Motor neuron (in vitro differentiated cells): ENCODE measurements at regions not wholly inside any gene's neighbourhood (a gene's known extent, or its start where the extent isn't known, plus 50 kb on each side); places are given as distances from the start of the nearest gene placed in this dataset.

Experiments used
- ATAC-seq, 8 experiments: fragments of 200-7000 bp; cut with Tn5 transposase; replicated peaks in 6 of 8; 2 replicates each; pipeline ENCODE4 v1.8.0; 2021; ENCODE audit warnings: mild to moderate bottlenecking in 8 of 8, moderate library complexity in 8 of 8
- H3K27ac ChIP-seq, 2 donors: fragments of 250-450 bp; sonication (Bioruptor Pico); 2 replicates each; pipeline ENCODE4 v1.9.0; 2021; ENCODE audit warnings: antibody characterized with exemption in 2 of 2, mild to moderate bottlenecking in 2 of 2, moderate library complexity in 1 of 2
- H3K4me1 ChIP-seq, 2 donors: fragments of 250-450 bp; sonication (Bioruptor Pico); replicated peaks in 1 of 2; 2 replicates each; pipeline ENCODE4 v1.6.1; 2021; ENCODE audit warnings: antibody characterized with exemption in 2 of 2, mild to moderate bottlenecking in 2 of 2, moderate library complexity in 1 of 2
- H3K4me3 ChIP-seq, 5 donors: fragments of 250-450 bp; sonication (Bioruptor Pico); 2 replicates each; pipeline ENCODE4 v1.9.0; 2021; ENCODE audit warnings: antibody characterized with exemption in 5 of 5, mild to moderate bottlenecking in 5 of 5, moderate library complexity in 4 of 5
- WGBS, 10 experiments: fragments of 450-650 bp; shearing (Covaris generic); methylation state at CpG; one replicate each; pipeline ENCODE4 v1.0.0; 2022; 5-methylcytosine and 5-hydroxymethylcytosine counted together
- in situ Hi-C, 9 experiments: fragments of 400-800 bp; cut with MboI; loops; one replicate each; pipeline ENCODE4 v1.15.0; 2021; ENCODE audit warnings: low sequenced_read_pairs in 9 of 9, low pct_unique_long_range_greater_than_20kb in 2 of 9; ENCODE audit not compliant: unreplicated experiment in 9 of 9

GRCh38 chr9:684941-685340, 156.6 kb upstream of the DMRT1 start:
- in situ Hi-C loops, result no loop called here
- H3K4me1 ChIP-seq, result peaks cover 8 to 9% of the 10 kb centered on the region in 2 donors
- no peak overlapping the region for H3K27ac ChIP-seq
- peak in 3 of 8 experiments; percentile 17 to 35 (median 26) for ATAC-seq
- 0 to 96% (median 68%) methylated on average over 2 to 4 of the region's 4 CpGs; no CpG with 5 or more reads in 1 of the 10 experiments for WGBS, 10 experiments
- no peak overlapping the region for H3K4me3 ChIP-seq

- ATAC-seq, result peak in 2 of 8 experiments; percentile 75 to 85
- no peak overlapping the region for H3K4me3 ChIP-seq
- no peak overlapping the region for H3K27ac ChIP-seq
- 0 to 100% (median 81%) methylated on average over 1 to 6 of the region's 7 CpGs; no CpG with 5 or more reads in 1 of the 10 experiments for WGBS, 10 experiments
- peaks cover 8 to 9% of the 10 kb centered on the region in 2 donors for H3K4me1 ChIP-seq
- in situ Hi-C loops, result no loop called here
Measured at GRCh38 chr9:686321-686813, 155.1 kb upstream of the DMRT1 start.

- WGBS, 10 experiments, result 74 to 100% (median 95%) methylated on average over 1 to 4 of the region's 4 CpGs
- H3K27ac ChIP-seq, result no peak overlapping the region
- H3K4me1 ChIP-seq, result peaks cover 8 to 9% of the 10 kb centered on the region in 2 donors
- ATAC-seq, result no peak
- no peak overlapping the region for H3K4me3 ChIP-seq
- in situ Hi-C loops, result no loop called here
Measured at GRCh38 chr9:687034-687785, 154.3 kb upstream of the DMRT1 start.

GRCh38 chr9:687994-688393, 153.5 kb upstream of the DMRT1 start:
- in situ Hi-C loops, result no loop called here
- no peak for ATAC-seq
- Histone ChIP-seq H3K4me1 (peaks cover 9 to 10% of the 10 kb centered on the region in 2 donors), H3K4me3 (no peak overlapping the region), H3K27ac (no peak overlapping the region)
- 93 to 100% (median 98%) methylated on average over 1 to 4 of the region's 4 CpGs; no CpG with 5 or more reads in 4 of the 10 experiments for WGBS, 10 experiments

- in situ Hi-C loops, result no loop called here
- 60 to 100% (median 87%) methylated on average over 1 to 3 of the region's 3 CpGs; no CpG with 5 or more reads in 4 of the 10 experiments for WGBS, 10 experiments
- no peak for ATAC-seq
- Histone ChIP-seq H3K4me3 (no peak overlapping the region), H3K27ac (no peak overlapping the region), H3K4me1 (peaks cover 14 to 15% of the 10 kb centered on the region in 2 donors)
Measured at GRCh38 chr9:690517-691111, 150.9 kb upstream of the DMRT1 start.

- no peak for ATAC-seq
- 0 to 92% (median 70%) methylated on average over 1 to 3 of the region's 3 CpGs; no CpG with 5 or more reads in 1 of the 10 experiments for WGBS, 10 experiments
- no peak overlapping the region for H3K4me3 ChIP-seq
- H3K4me1 ChIP-seq, result peaks cover 14 to 15% of the 10 kb centered on the region in 2 donors
- in situ Hi-C loops, result no loop called here
- no peak overlapping the region for H3K27ac ChIP-seq
Measured at GRCh38 chr9:691825-692400, 149.6 kb upstream of the DMRT1 start.

GRCh38 chr9:692636-693129, 148.8 kb upstream of the DMRT1 start:
- Histone ChIP-seq H3K27ac (no peak overlapping the region), H3K4me1 (peaks cover 14 to 15% of the 10 kb centered on the region in 2 donors), H3K4me3 (no peak overlapping the region)
- no peak for ATAC-seq
- WGBS, 10 experiments, result 29 to 100% (median 86%) methylated on average over 2 to 4 of the region's 4 CpGs; no CpG with 5 or more reads in 1 of the 10 experiments
- in situ Hi-C loops, result no loop called here

- peak; percentile 59 to 85 (median 74) for ATAC-seq
- WGBS, 10 experiments, result 0 to 33% (median 13%) methylated on average over 1 to 6 of the region's 6 CpGs; no CpG with 5 or more reads in 1 of the 10 experiments
- Histone ChIP-seq H3K27ac (peak overlapping the region in 1 of 2 donors; percentile 20), H3K4me3 (peak overlapping the region in 1 of 5 donors; percentile 3), H3K4me1 (peaks cover 14 to 15% of the 10 kb centered on the region in 2 donors)
- in situ Hi-C loops, result no loop called here
Measured at GRCh38 chr9:693201-694091, 148.1 kb upstream of the DMRT1 start.

- H3K27ac ChIP-seq, result no peak overlapping the region
- in situ Hi-C loops, result no loop called here
- no peak overlapping the region for H3K4me3 ChIP-seq
- peaks cover 14 to 15% of the 10 kb centered on the region in 2 donors for H3K4me1 ChIP-seq
- no peak for ATAC-seq
- WGBS, 10 experiments, result 0 to 100% (median 80%) methylated on average over 1 of the region's 1 CpG; no CpG with 5 or more reads in 1 of the 10 experiments
Measured at GRCh38 chr9:694092-694402, 147.4 kb upstream of the DMRT1 start.

- WGBS, 10 experiments, result 0 to 100% (median 67%) methylated on average over 1 to 7 of the region's 8 CpGs; no CpG with 5 or more reads in 3 of the 10 experiments
- no peak overlapping the region for H3K27ac ChIP-seq
Measured at GRCh38 chr9:694403-695154, 146.9 kb upstream of the DMRT1 start.

GRCh38 chr9:695252-695651, 146.2 kb upstream of the DMRT1 start:
- ATAC-seq, result no peak

More at GRCh38 chr9:694403-695154, 146.9 kb upstream of the DMRT1 start:
- in situ Hi-C loops, result no loop called here
- Histone ChIP-seq H3K4me3 (no peak overlapping the region), H3K4me1 (peaks cover 14 to 15% of the 10 kb centered on the region in 2 donors)
- peak in 5 of 8 experiments; percentile 10 to 40 (median 27) for ATAC-seq

More at GRCh38 chr9:695252-695651, 146.2 kb upstream of the DMRT1 start:
- WGBS, 10 experiments, result 63 to 100% (median 90%) methylated on average over 1 to 3 of the region's 4 CpGs; no CpG with 5 or more reads in 4 of the 10 experiments
- in situ Hi-C loops, result no loop called here
- Histone ChIP-seq H3K4me3 (no peak overlapping the region), H3K27ac (no peak overlapping the region), H3K4me1 (peaks cover 14 to 15% of the 10 kb centered on the region in 2 donors)
